ENCODE measurements at regions not wholly inside any gene's neighbourhood (a gene's known extent, or its start where the extent isn't known, plus 50 kb on each side); places are given as distances from the start of the nearest gene placed in this dataset.
"Not testable (repeated sequence)": the region's sequence is repeated elsewhere in the genome, so short reads cannot be mapped to it uniquely, and the experiment has no call there.

DNA sequence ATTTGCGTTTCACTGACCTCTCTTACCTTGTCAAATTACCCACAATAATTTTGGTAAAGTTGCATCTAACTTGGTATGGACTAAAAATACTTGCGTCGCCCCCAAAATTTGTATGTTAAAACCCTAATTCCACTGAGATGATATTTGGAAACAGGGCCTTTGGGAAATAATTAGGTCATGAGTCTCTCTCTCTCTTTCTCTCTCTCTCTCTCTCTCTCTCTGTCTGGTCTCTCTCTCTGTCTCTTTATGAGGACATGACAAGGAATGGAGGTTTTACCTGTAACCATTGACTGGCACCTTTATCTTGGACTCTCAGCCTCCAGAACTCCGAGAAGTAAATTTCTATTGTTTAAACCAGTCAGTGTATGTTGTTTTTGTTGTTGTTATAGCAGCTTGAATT lies 111.5 kb upstream of the BDP1 start:
- DNase-seq; dilution Hi-C loops (cut with HindIII; ENCODE audit: low sequenced_read_pairs, unreplicated experiment); H3K79me1 ChIP-seq (ENCODE audit: low read depth in 1 of 2, low read length in 2 of 2); POLR2A ChIA-PET (ENCODE audit: unreplicated experiment); H3K9ac ChIP-seq (ENCODE audit: low read depth, low read length); H2BK15ac ChIP-seq (ENCODE audit: low read depth, low read length); H4K5ac ChIP-seq (ENCODE audit: low read depth, low read length); H3K27me3 ChIP-seq (ENCODE audit: control insufficient read depth, insufficient read depth, low read length); H3K23ac ChIP-seq (ENCODE audit: low read depth, low read length); H3K18ac ChIP-seq (ENCODE audit: low read depth, low read length); intact Hi-C loops (cut with micrococcal nuclease); H3K9me1 ChIP-seq (ENCODE audit: insufficient read depth, low read length); BruUV-seq (replicated peaks); H3K9me3 ChIP-seq (ENCODE audit: control insufficient read depth, insufficient read depth, low read length); H3K4me1 ChIP-seq (ENCODE audit: control insufficient read depth, insufficient read depth, low read length); H3K14ac ChIP-seq (replicated peaks; ENCODE audit: low read depth, low read length); H3K36me3 ChIP-seq (ENCODE audit: control insufficient read depth, insufficient read depth, low read length); H2AFZ ChIP-seq (replicated peaks; ENCODE audit: low read length, poor library complexity); H2AK9ac ChIP-seq (replicated peaks; ENCODE audit: low read depth, low read length, poor library complexity); H3K56ac ChIP-seq (ENCODE audit: extremely low read depth, insufficient read depth, low read length); H2BK120ac ChIP-seq (ENCODE audit: low read depth, low read length); H3K4me2 ChIP-seq (ENCODE audit: low read depth, low read length); CTCF ChIA-PET; H2BK5ac ChIP-seq (ENCODE audit: low read depth, low read length, poor library complexity, severe bottlenecking); H3K4me3 ChIP-seq (ENCODE audit: insufficient read depth, low read depth, low read length); H2AK5ac ChIP-seq (ENCODE audit: low read depth, low read length); H4K20me1 ChIP-seq (ENCODE audit: insufficient read depth, low read length); H4K91ac ChIP-seq (ENCODE audit: insufficient read depth, low read depth, low read length); H4K8ac ChIP-seq (ENCODE audit: low read depth in 2 of 2, low read length in 2 of 2); H2BK20ac ChIP-seq (ENCODE audit: low read depth, low read length); H3K4ac ChIP-seq (ENCODE audit: low read depth, low read length); in situ Hi-C loops (cut with MboI; ENCODE audit: low sequenced_read_pairs); ATAC-seq (ENCODE audit: low read depth); H3K27ac ChIP-seq (ENCODE audit: insufficient read depth, low read length): not testable (repeated sequence)
- WGBS, 2 experiments (ENCODE audit: extremely low coverage in 2 of 2, insufficient read length in 1 of 2): no CpG with 5 or more reads among the region's 4 CpGs

GRCh38 chr5:71372601-71373000 lies 82.8 kb upstream of the BDP1 start:
- H4K5ac ChIP-seq (ENCODE audit: low read depth, low read length); H3K36me3 ChIP-seq (ENCODE audit: control insufficient read depth, insufficient read depth, low read length); H4K8ac ChIP-seq (ENCODE audit: low read depth in 2 of 2, low read length in 2 of 2); H3K27me3 ChIP-seq (ENCODE audit: control insufficient read depth, insufficient read depth, low read length); H2AK9ac ChIP-seq (replicated peaks; ENCODE audit: low read depth, low read length, poor library complexity); H3K79me1 ChIP-seq (ENCODE audit: low read depth in 1 of 2, low read length in 2 of 2); H3K4me2 ChIP-seq (ENCODE audit: low read depth, low read length); in situ Hi-C loops (cut with MboI; ENCODE audit: low sequenced_read_pairs); BruUV-seq (replicated peaks); H2BK5ac ChIP-seq (ENCODE audit: low read depth, low read length, poor library complexity, severe bottlenecking); H2AFZ ChIP-seq (replicated peaks; ENCODE audit: low read length, poor library complexity); H4K91ac ChIP-seq (ENCODE audit: insufficient read depth, low read depth, low read length); H3K9me3 ChIP-seq (ENCODE audit: control insufficient read depth, insufficient read depth, low read length); H2BK15ac ChIP-seq (ENCODE audit: low read depth, low read length); H4K20me1 ChIP-seq (ENCODE audit: insufficient read depth, low read length); H3K23ac ChIP-seq (ENCODE audit: low read depth, low read length); H3K56ac ChIP-seq (ENCODE audit: extremely low read depth, insufficient read depth, low read length); H3K4me1 ChIP-seq (ENCODE audit: control insufficient read depth, insufficient read depth, low read length); H3K9ac ChIP-seq (ENCODE audit: low read depth, low read length); dilution Hi-C loops (cut with HindIII; ENCODE audit: low sequenced_read_pairs, unreplicated experiment); CTCF ChIA-PET; H2BK20ac ChIP-seq (ENCODE audit: low read depth, low read length); H3K4ac ChIP-seq (ENCODE audit: low read depth, low read length); H3K14ac ChIP-seq (replicated peaks; ENCODE audit: low read depth, low read length); H3K18ac ChIP-seq (ENCODE audit: low read depth, low read length); H3K27ac ChIP-seq (ENCODE audit: insufficient read depth, low read length); H2AK5ac ChIP-seq (ENCODE audit: low read depth, low read length); H2BK120ac ChIP-seq (ENCODE audit: low read depth, low read length); ATAC-seq (ENCODE audit: low read depth); intact Hi-C loops (cut with micrococcal nuclease); H3K9me1 ChIP-seq (ENCODE audit: insufficient read depth, low read length); DNase-seq; POLR2A ChIA-PET (ENCODE audit: unreplicated experiment); H3K4me3 ChIP-seq (ENCODE audit: insufficient read depth, low read depth, low read length): not testable (repeated sequence)
- no CpG with 5 or more reads among the region's 6 CpGs for WGBS, 2 experiments (ENCODE audit: extremely low coverage in 2 of 2, insufficient read length in 1 of 2)
